ENCODE measurements at regions not wholly inside any gene's neighbourhood (a gene's known extent, or its start where the extent isn't known, plus 50 kb on each side); places are given as distances from the start of the nearest gene placed in this dataset.

DNA sequence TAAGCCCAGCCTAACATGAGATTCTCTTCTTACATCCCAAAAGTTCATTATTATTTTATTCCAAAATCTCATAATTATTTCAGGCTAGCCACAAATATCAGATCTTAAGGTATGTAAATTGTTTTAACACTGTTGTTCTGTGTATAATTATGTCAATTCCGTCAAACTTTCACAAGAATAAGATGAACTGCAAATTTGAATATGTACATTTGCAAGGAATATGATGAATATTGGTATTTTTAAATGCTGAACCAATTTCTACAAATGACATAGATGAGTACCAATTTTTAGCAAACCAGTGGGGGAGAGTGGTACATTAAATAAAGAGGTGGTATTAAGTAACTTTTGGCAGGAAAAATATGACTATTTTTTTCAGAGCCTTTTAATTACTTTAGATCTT is 282.3 kb upstream of the MAD2L1 start:
- Mint-ChIP-seq H3K9me3 (no peaks in the 10 kb centered on the region), H3K27me3 (no peaks in the 10 kb centered on the region), H3K4me1 (no peaks in the 10 kb centered on the region), H3K4me3 (no peak overlapping the region), H3K27ac (no peak overlapping the region), H3K36me3 (no peaks in the 10 kb centered on the region)
- DNase-seq (ENCODE audit: low spot score in 2 of 2) (no peak), ATAC-seq (ENCODE audit: low read depth) (no peak)

DNA sequence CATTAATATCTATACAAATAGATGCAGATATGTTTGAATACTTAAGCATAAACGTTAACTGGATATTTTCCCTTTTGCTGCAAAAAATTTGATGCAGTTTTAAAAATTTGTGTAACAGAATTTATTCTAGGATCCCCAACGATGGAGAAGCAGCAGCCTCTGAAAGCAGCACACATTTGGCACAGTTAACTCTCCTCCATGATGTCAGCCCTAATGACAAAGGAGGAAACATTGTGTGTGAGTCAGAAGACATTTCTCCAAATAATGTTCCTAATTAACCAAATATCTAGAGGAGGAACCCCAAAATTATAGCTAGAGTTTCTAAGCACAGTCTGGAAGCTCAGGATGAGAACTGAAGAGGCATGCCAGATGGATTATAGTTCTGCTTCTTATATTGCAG is 281.9 kb upstream of the MAD2L1 start:
- Mint-ChIP-seq H3K9me3 (no peaks in the 10 kb centered on the region), H3K27ac (no peak overlapping the region), H3K27me3 (no peaks in the 10 kb centered on the region), H3K36me3 (no peaks in the 10 kb centered on the region), H3K4me3 (no peak overlapping the region), H3K4me1 (no peaks in the 10 kb centered on the region)
- no peak for ATAC-seq (ENCODE audit: low read depth)
- DNase-seq (ENCODE audit: low spot score in 2 of 2), result no peak

DNA sequence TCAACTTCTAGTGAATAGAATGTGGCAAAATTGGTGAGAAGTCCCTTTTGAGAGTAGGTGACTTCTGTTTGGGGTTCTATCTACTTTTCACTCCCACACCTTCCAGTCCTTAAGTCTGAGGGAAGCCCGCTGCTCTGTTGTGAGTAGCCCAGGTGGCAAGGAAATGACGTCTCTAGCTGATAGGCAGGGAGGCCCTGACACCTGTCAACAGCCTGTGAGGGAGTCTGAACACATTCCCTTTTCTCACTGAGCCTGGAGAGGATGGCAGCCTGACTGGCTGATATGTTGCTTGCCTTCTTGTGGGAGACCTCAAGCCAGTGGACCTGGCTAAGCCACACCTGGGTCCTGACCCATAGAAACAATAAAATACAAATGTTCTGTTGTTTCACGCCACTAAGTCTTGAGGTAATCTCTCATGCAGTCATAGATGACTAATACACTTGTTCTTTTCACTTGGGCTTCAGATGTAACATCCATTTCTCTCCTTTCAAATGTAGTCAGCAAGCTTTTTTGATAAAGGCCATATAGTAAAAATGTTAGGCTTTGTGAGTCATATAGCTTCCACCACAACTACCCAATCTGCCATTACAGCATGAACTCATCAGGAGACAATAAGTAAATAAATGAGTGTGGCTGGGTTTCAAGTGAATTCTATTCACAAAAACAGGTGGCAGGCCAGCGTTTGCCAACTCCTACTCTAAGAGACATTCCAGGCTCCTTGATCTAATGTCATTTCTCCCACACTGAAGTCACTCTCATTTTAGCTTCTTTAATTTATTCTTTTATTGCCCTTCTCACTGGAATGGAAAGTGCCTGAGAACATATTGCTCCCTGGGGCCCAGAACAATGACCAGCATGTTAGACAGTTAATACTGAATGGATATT is 265.1 kb upstream of the MAD2L1 start:
- ATAC-seq (ENCODE audit: low read depth), result no peak
- Mint-ChIP-seq H3K27me3 (no peaks in the 10 kb centered on the region), H3K9me3 (peaks cover 3% of the 10 kb centered on the region), H3K4me3 (no peak overlapping the region), H3K4me1 (no peaks in the 10 kb centered on the region), H3K36me3 (no peaks in the 10 kb centered on the region), H3K27ac (no peak overlapping the region)
- DNase-seq (ENCODE audit: low spot score in 2 of 2), result no peak

DNA sequence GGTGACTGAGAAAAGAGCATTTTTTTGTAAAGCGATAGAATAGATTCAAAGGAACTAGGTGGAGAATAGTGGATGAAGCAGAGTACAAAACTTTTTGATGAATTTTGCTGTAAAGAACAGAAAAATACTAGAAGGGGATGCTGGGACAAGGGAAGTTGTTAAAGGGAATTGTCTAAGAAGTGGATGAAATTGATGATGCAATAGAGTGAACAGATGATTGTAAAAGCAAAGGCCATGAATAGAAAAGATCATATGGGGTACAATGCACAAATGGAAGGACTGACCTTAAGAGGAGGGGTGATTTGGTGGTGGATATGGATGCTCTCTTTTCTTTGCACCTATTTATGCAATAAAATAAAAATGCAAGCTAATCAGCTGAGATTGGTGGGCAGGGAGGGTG is 262.7 kb upstream of the MAD2L1 start:
- Mint-ChIP-seq H3K9me3 (peaks cover 3% of the 10 kb centered on the region), H3K4me1 (no peaks in the 10 kb centered on the region), H3K4me3 (no peak overlapping the region), H3K36me3 (no peaks in the 10 kb centered on the region), H3K27me3 (no peaks in the 10 kb centered on the region), H3K27ac (no peak overlapping the region)
- DNase-seq (ENCODE audit: low spot score in 2 of 2) (no peak), ATAC-seq (ENCODE audit: low read depth) (no peak)

DNA sequence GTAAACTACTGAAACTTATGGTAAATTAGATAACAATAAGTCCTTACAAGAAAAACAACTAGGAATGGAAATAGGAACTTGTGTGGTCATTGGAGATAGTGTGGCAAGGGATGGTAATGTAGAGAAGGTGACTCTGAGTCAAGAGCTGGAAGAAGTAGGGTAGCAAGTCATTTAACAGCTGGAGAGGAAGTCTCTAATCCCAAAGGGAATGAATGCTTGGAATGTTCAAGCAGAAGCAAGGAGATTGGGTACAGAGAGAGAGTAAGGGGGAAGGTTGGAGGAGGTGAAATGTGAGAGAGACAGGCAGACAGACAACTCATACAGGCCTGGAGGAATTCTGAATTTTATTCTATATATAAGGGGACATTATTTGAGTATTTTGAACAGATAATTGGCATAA is 260.6 kb upstream of the MAD2L1 start:
- no peak for ATAC-seq (ENCODE audit: low read depth)
- no peak for DNase-seq (ENCODE audit: low spot score in 2 of 2)
- no peak overlapping the region for H3K27ac Mint-ChIP-seq
- no peak overlapping the region for H3K4me3 Mint-ChIP-seq
- no peaks in the 10 kb centered on the region for H3K27me3 Mint-ChIP-seq
- no peaks in the 10 kb centered on the region for H3K36me3 Mint-ChIP-seq
- peaks cover 3% of the 10 kb centered on the region for H3K9me3 Mint-ChIP-seq
- no peaks in the 10 kb centered on the region for H3K4me1 Mint-ChIP-seq

DNA sequence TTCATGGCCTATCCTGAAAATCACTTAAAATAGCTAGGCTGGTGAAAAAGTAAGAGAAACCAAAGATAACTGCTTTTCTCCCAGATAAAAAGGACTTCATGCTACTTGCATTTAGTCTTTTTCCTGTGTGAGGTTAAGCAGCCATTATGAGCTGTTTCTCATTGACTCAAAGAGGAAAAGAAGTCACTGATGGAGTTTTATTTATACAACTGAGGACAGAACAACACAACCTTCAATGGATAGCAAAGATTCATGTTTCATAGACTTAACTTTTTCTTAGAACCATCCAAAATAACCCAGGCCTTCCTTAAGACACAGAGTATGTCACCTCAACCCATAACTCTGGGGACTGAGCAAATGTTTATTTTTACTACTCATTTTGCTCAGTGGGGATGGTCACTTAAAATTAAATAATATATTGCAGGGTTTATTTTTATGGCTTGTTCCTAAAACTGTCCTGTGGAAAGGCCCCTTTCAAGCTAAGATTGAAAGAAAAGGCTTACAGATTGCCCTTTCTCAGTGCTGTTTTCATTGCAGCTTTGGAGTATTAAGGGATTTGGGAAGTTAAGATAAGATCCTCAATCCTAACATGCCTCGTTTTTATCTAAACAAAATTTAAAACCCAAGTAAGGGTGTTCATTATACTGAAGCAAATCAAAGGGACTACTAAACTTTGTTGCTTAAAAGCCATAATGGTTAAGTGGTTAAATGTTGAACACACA is 252.6 kb upstream of the MAD2L1 start:
- H3K9me3 Mint-ChIP-seq, result peaks cover 2% of the 10 kb centered on the region
- H3K36me3 Mint-ChIP-seq, result no peaks in the 10 kb centered on the region
- no peak overlapping the region for H3K4me3 Mint-ChIP-seq

DNA sequence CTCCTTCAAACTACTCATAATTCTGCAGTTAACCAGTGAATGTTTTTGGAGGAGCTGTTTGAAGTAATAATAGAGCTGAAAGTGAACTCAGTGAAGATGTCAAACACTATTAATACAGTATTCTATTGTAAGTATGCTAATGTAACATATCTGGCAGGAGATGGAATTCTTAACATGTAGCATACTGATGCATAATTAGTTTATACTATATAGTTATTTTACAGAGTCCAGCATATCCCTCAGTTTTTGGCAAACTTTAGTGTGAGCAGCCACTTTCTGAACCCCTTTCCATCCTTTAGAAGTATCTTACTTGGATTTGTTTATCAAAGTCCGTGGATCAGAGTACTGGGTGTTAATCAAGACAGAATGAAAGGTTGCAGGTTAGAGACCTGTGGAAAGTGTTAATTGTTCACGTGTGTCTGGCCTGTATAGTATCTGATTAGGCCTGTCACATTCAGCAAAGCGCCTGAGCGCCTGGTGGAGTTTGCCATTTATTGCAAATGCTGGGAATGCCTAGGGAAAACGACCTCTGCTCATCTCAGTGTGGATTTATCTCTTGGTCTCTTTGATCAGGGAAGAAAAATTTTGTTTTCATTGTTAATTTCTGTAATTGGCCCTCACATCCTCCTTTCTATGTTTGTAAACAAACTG is 251.7 kb upstream of the MAD2L1 start:
- Mint-ChIP-seq H3K36me3 (no peaks in the 10 kb centered on the region), H3K4me3 (no peak overlapping the region), H3K27ac (no peak overlapping the region), H3K4me1 (no peaks in the 10 kb centered on the region), H3K27me3 (no peaks in the 10 kb centered on the region), H3K9me3 (peaks cover 2% of the 10 kb centered on the region)
- ATAC-seq (ENCODE audit: low read depth) (no peak), DNase-seq (ENCODE audit: low spot score in 2 of 2) (no peak)

More for the DNA sequence above, 252.6 kb upstream of the MAD2L1 start:
- Mint-ChIP-seq H3K27ac (no peak overlapping the region), H3K4me1 (no peaks in the 10 kb centered on the region), H3K27me3 (no peaks in the 10 kb centered on the region)
- no peak for ATAC-seq (ENCODE audit: low read depth)
- DNase-seq (ENCODE audit: low spot score in 2 of 2), result no peak

DNA sequence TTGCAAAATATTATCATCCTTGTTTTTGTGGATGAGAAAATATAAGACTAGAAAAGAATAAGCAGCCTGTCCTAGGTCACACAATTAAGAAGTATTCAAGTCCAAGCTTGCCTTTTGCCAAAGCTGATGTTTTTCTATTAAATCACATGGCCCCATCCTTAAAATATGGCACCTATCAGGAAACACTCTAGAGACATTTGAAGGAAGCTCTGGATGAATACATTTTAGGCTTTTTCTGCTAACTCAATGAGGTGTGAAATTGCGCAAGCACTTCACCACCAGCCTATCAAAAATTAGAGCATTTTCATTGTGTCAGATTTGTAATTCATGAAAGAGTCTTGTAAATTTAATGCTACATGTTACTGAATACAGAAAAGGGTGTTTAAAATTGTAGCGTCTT is 251.1 kb upstream of the MAD2L1 start:
- Mint-ChIP-seq H3K27me3 (no peaks in the 10 kb centered on the region), H3K4me1 (no peaks in the 10 kb centered on the region), H3K27ac (no peak overlapping the region), H3K36me3 (no peaks in the 10 kb centered on the region), H3K4me3 (no peak overlapping the region), H3K9me3 (peaks cover 2% of the 10 kb centered on the region)
- DNase-seq (ENCODE audit: low spot score in 2 of 2) (no peak), ATAC-seq (ENCODE audit: low read depth) (no peak)

DNA sequence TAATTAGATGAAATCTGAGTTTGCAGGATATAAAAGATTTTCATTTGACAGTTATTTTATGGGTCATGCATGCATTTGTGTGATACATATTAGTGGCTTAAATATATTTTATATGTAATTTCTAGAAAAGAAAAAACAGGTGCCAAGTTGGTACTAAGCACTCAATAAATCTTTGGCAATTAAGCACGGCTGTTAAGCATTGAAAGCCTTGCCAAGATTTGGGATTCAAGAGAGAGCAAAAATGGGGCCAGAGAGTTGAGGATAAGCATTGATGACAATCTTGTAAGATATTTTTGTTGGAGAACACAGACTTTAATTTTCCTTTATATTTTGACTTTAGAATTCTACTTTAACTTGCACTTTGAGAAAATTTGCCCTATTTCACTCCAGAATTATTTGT is 249.8 kb upstream of the MAD2L1 start:
- Mint-ChIP-seq H3K4me3 (no peak overlapping the region), H3K4me1 (no peaks in the 10 kb centered on the region), H3K27me3 (no peaks in the 10 kb centered on the region), H3K27ac (no peak overlapping the region), H3K36me3 (no peaks in the 10 kb centered on the region), H3K9me3 (peaks cover 2% of the 10 kb centered on the region)
- no peak for ATAC-seq (ENCODE audit: low read depth)
- DNase-seq (ENCODE audit: low spot score in 2 of 2), result no peak

DNA sequence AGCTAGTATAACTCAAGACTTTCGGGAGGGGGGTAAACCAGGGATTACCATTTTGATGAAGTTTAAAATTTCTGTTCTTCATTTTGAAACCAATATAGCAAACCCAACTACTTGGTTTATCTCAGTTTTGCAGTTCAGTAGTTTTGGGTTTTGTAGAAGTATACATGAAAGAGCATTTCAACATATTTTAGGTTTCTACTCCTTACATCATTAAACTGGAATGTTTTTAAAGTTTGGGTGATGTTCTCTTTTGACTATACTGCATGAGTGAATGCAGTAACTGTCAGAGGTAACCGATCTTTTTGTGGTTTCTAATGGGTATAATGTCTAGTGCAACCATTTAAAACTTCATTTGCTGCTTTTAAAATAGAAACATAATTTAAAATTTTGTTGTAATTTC is 248.3 kb upstream of the MAD2L1 start:
- H3K9me3 Mint-ChIP-seq, result peaks cover 7% of the 10 kb centered on the region
- H3K4me3 Mint-ChIP-seq, result no peak overlapping the region
- DNase-seq (ENCODE audit: low spot score in 2 of 2), result no peak
- no peaks in the 10 kb centered on the region for H3K4me1 Mint-ChIP-seq
- no peaks in the 10 kb centered on the region for H3K36me3 Mint-ChIP-seq
- H3K27me3 Mint-ChIP-seq, result no peaks in the 10 kb centered on the region
- no peak overlapping the region for H3K27ac Mint-ChIP-seq
- ATAC-seq (ENCODE audit: low read depth), result no peak

DNA sequence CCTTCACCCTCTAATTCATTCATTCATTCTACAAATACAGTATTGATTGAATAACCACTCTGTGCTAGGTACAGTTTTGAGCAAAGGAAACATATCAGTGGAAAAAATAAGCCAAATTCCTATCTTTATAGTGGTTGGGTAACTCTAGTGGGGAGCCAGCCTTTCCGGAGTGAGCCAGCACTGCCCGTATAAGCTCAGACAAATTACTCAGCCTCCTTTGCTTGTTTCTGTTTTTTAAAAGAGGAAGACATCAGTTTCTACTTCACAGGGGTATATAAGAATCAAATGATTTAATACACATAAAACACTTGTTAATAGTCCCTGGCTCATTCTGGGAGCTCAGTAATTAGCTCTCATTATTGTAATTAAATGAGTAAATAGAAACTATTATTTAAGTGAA is 238.2 kb upstream of the MAD2L1 start:
- no peaks in the 10 kb centered on the region for H3K27me3 Mint-ChIP-seq
- peaks cover 1% of the 10 kb centered on the region for H3K9me3 Mint-ChIP-seq
- H3K4me3 Mint-ChIP-seq, result no peak overlapping the region
- H3K4me1 Mint-ChIP-seq, result no peaks in the 10 kb centered on the region
- DNase-seq (ENCODE audit: low spot score in 2 of 2) (no peak), ATAC-seq (ENCODE audit: low read depth) (no peak)
- no peak overlapping the region for H3K27ac Mint-ChIP-seq
- no peaks in the 10 kb centered on the region for H3K36me3 Mint-ChIP-seq

DNA sequence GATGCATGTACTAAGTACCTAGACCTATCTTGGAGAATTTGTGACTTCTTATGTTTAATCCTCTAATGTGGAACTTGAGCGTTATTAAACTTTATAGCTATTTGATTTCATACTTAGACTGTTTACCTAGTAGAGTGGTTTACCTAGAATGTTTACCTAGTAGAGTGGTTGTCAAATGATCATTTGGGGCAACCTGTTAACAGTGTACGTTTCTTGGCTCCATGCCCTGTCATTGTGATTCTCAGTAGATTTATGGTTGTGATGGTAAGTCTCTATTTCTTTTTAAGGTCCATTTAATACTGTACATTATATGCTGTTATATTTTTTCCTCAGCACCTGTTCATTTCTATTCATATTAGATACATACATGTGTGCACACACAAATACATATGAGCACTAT is 233.0 kb upstream of the MAD2L1 start:
- H3K9me3 Mint-ChIP-seq, result peaks cover 2% of the 10 kb centered on the region
- no peak for ATAC-seq (ENCODE audit: low read depth)

DNA sequence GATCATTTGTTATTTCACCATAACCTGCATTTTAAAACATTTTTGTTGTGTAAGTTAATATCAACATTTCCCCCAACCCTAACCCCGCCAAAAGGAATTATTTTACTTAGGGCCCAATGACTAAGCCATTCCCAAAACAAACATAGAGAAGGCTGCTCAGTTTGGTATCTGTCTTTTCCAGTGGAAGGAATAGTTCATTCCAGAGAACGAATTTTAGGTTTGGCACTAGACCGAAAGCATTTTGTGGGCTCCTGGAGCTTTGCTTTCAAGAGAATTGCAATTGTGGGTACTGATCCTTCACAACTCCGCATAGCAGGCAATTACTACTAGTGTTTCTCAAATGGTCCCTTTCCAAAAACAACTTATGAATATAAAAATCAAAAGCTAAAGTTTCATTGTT is 226.7 kb upstream of the MAD2L1 start:
- Mint-ChIP-seq H3K27me3 (no peaks in the 10 kb centered on the region), H3K4me1 (no peaks in the 10 kb centered on the region), H3K4me3 (no peak overlapping the region), H3K36me3 (no peaks in the 10 kb centered on the region), H3K9me3 (no peaks in the 10 kb centered on the region), H3K27ac (no peak overlapping the region)
- ATAC-seq (ENCODE audit: low read depth) (no peak), DNase-seq (ENCODE audit: low spot score in 2 of 2) (no peak)

More for the DNA sequence above, 233.0 kb upstream of the MAD2L1 start:
- Mint-ChIP-seq H3K36me3 (no peaks in the 10 kb centered on the region), H3K27me3 (no peaks in the 10 kb centered on the region), H3K27ac (no peak overlapping the region), H3K4me3 (no peak overlapping the region), H3K4me1 (no peaks in the 10 kb centered on the region)
- DNase-seq (ENCODE audit: low spot score in 2 of 2), result no peak

DNA sequence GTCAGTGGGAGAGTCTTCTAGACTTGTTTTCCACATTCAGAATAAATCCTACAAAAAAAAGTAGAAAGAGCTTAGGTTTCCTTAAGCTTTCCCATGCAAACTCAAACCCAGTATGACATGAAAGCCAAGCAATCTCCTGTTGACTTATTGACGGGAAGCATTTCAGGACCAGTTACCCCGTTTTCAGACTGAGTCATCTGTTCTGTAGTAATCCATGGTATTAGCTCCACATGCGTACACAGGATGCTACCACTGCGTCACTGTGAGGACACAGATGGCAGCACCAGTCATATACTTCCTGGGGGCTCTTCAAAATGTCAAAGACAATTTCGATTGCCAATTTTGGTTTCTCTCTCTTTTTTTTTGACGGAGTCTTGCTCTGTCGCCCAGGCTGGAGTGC is 224.9 kb upstream of the MAD2L1 start:
- no peaks in the 10 kb centered on the region for H3K27me3 Mint-ChIP-seq
- DNase-seq (ENCODE audit: low spot score in 2 of 2), result no peak
- no peaks in the 10 kb centered on the region for H3K36me3 Mint-ChIP-seq
- no peaks in the 10 kb centered on the region for H3K9me3 Mint-ChIP-seq
- H3K27ac Mint-ChIP-seq, result no peak overlapping the region
- no peaks in the 10 kb centered on the region for H3K4me1 Mint-ChIP-seq
- no peak for ATAC-seq (ENCODE audit: low read depth)
- no peak overlapping the region for H3K4me3 Mint-ChIP-seq
